HepG2 (cell line): ENCODE measurements at regions not wholly inside any gene's neighbourhood (a gene's known extent, or its start where the extent isn't known, plus 50 kb on each side); places are given as distances from the start of the nearest gene placed in this dataset.

ENCODE experiments used
- DR1 ChIP-seq: sonication (generic); formaldehyde crosslinking; IDR thresholded peaks from 2 replicates; pipeline ENCODE4 v1.8.0; 2021; ENCODE audit warnings: mild to moderate bottlenecking, missing genetic modification reagents, inconsistent platforms
- EZH2 ChIP-seq: conservative IDR thresholded peaks from 2 replicates; pipeline ENCODE4 v1.6.1; 2012; ENCODE audit warnings: mild to moderate bottlenecking, low read depth, low read length, moderate library complexity
- JUN ChIP-seq: sonication (generic); formaldehyde crosslinking; IDR thresholded peaks from 2 replicates; pipeline ENCODE4 v1.4.0; 2020; ENCODE audit warnings: mild to moderate bottlenecking, missing genetic modification reagents
- KAT2B ChIP-seq: fragments of 150-350 bp; IDR thresholded peaks from 2 replicates; pipeline ENCODE4 v1.6.1; 2014; ENCODE audit warnings: low read depth, low read length, borderline replicate concordance
- KAT7 ChIP-seq: IDR thresholded peaks from 2 replicates; pipeline ENCODE4 v1.6.1; 2018; ENCODE audit warnings: borderline replicate concordance, missing compliant biosample characterization
- PLRG1 ChIP-seq: fragments of 450-650 bp; conservative IDR thresholded peaks from 2 replicates; pipeline ENCODE4 v1.6.1; 2016
- POLR2AphosphoS5 ChIP-seq: IDR thresholded peaks from 2 replicates; pipeline ENCODE4 v1.6.1; 2012; ENCODE audit warnings: low read depth, low read length
- ZBTB20 ChIP-seq: sonication (generic); formaldehyde crosslinking; IDR thresholded peaks from 2 replicates; pipeline ENCODE4 v1.8.1; 2023; ENCODE audit warnings: missing genetic modification reagents, low read depth, mild to moderate bottlenecking, borderline replicate concordance
- ZNF674 ChIP-seq: sonication (generic); formaldehyde crosslinking; IDR thresholded peaks from 2 replicates; pipeline ENCODE4 v1.5.0; 2020; ENCODE audit warnings: low read depth, mild to moderate bottlenecking, missing genetic modification reagents
- TF ChIP-seq, protein P1 (sequence below): IDR thresholded peaks from 2 replicates; pipeline ENCODE4 v1.6.1; 2012; ENCODE audit warnings: inconsistent platforms
- TF ChIP-seq, protein P2 (sequence below): sonication (generic); formaldehyde crosslinking; IDR thresholded peaks from 2 replicates; pipeline ENCODE4 v1.4.0; 2020; ENCODE audit warnings: mild to moderate bottlenecking, missing genetic modification reagents
- TF ChIP-seq, protein P3 (sequence below): sonication (generic); formaldehyde crosslinking; IDR thresholded peaks from 2 replicates; pipeline ENCODE4 v1.5.0; 2020; ENCODE audit warnings: mild to moderate bottlenecking, missing genetic modification reagents, moderate library complexity
- TF ChIP-seq, protein P4 (sequence below): sonication (generic); formaldehyde crosslinking; IDR thresholded peaks from 2 replicates; pipeline ENCODE4 v1.8.1; 2023; ENCODE audit warnings: mild to moderate bottlenecking, inconsistent platforms, moderate library complexity, missing genetic modification reagents, borderline replicate concordance

DNA sequence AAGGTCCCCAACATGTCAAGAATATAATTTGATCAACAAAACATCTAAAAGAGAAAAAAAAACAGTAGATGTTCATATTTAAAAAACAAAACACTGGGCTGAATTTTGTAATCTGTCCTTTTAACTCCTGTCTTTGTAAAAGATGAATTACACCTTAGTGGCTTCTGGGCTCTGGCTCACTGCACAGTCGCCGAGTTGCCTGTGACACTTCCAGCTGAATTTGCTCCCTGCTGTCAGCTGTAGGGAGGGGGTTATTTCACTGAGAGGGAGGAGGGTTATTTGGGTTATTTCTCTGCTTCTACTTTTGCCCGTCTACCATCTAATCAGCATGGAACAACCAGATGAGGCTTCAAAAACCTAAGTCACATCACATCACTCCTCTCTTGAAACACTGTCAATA lies 193.0 kb upstream of the ZC3H12A start:
- TF ChIP-seq JUN (no peak), DR1 (CRISPR knock-in tag) (no peak), EZH2 (no peak), ZNF674 (no peak), KAT7 (CRISPR knock-in tag) (no peak), KAT2B (no peak), ZBTB20 (CRISPR knock-in tag) (no peak), POLR2AphosphoS5 (no peak), PLRG1 (no peak)
- TF ChIP-seq, protein P1, sequence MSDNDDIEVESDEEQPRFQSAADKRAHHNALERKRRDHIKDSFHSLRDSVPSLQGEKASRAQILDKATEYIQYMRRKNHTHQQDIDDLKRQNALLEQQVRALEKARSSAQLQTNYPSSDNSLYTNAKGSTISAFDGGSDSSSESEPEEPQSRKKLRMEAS, result no peak
- TF ChIP-seq, protein P2, sequence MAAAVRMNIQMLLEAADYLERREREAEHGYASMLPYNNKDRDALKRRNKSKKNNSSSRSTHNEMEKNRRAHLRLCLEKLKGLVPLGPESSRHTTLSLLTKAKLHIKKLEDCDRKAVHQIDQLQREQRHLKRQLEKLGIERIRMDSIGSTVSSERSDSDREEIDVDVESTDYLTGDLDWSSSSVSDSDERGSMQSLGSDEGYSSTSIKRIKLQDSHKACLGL (CRISPR knock-in tag), result no peak
- TF ChIP-seq, protein P3, sequence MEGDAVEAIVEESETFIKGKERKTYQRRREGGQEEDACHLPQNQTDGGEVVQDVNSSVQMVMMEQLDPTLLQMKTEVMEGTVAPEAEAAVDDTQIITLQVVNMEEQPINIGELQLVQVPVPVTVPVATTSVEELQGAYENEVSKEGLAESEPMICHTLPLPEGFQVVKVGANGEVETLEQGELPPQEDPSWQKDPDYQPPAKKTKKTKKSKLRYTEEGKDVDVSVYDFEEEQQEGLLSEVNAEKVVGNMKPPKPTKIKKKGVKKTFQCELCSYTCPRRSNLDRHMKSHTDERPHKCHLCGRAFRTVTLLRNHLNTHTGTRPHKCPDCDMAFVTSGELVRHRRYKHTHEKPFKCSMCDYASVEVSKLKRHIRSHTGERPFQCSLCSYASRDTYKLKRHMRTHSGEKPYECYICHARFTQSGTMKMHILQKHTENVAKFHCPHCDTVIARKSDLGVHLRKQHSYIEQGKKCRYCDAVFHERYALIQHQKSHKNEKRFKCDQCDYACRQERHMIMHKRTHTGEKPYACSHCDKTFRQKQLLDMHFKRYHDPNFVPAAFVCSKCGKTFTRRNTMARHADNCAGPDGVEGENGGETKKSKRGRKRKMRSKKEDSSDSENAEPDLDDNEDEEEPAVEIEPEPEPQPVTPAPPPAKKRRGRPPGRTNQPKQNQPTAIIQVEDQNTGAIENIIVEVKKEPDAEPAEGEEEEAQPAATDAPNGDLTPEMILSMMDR (CRISPR knock-in tag), result no peak
- TF ChIP-seq, protein P4, sequence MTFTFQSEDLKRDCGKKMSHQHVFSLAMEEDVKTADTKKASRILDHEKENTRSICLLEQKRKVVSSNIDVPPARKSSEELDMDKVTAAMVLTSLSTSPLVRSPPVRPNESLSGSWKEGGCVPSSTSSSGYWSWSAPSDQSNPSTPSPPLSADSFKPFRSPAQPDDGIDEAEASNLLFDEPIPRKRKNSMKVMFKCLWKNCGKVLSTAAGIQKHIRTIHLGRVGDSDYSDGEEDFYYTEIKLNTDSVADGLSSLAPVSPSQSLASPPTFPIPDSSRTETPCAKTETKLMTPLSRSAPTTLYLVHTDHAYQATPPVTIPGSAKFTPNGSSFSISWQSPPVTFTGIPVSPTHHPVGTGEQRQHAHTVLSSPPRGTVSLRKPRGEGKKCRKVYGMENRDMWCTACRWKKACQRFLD (CRISPR knock-in tag), result no peak
